ENCODE measurements at regions not wholly inside any gene's neighbourhood (a gene's known extent, or its start where the extent isn't known, plus 50 kb on each side); places are given as distances from the start of the nearest gene placed in this dataset.

DNA sequence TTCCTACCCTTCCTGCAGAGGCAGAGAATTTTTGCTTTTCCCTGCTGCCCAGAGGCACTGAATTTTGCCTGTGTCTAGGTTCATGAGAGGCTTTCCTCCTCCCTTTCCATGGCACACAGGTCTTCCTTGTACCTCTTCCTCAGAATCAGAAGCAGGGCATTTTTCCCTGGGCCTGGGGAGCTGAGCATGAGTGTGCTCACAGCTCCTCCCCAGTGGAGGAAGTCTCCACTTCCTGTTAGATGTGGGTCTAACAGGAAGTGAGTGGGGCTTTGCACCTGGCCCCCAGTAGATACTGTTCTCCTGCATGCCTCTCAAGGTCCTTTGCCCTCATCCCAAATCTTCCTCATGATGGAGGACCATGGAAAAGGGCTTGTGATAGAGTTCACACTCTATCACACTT lies 297.2 kb upstream of the FIGN start:
- TF ChIP-seq YY1 (IDR thresholded peaks at IDR 0.05; ENCODE audit: insufficient read depth, insufficient read length) = no peak
- no peak for TF ChIP-seq ZNF274 (IDR thresholded peaks at IDR 0.05; ENCODE audit: low read depth, low read length)

Data from NT2/D1 (cell line).